ENCODE measurements at regions not wholly inside any gene's neighbourhood (a gene's known extent, or its start where the extent isn't known, plus 50 kb on each side); places are given as distances from the start of the nearest gene placed in this dataset.

GRCh38 chr13:76386321-76386720 lies 499.9 kb downstream of the KCTD12 start:
- H3K4me2 ChIP-seq (ENCODE audit: low read length): no peak overlapping the region
- H2AK5ac ChIP-seq (ENCODE audit: low read length): no peak overlapping the region
- H3K9ac ChIP-seq (ENCODE audit: low read length): no peak overlapping the region
- no peak for DNase-seq
- no peak overlapping the region for H2BK5ac ChIP-seq (ENCODE audit: low read depth, low read length, poor library complexity)
- peaks cover 7% of the 10 kb centered on the region for H3K79me1 ChIP-seq (ENCODE audit: low read length)
- H3K27ac ChIP-seq (ENCODE audit: low read depth, low read length): peak overlapping the region; percentile 27
- no peak overlapping the region for H4K12ac ChIP-seq (ENCODE audit: low read depth, low read length)
- H2BK12ac ChIP-seq (ENCODE audit: low read length): no peak overlapping the region
- no peak overlapping the region for H2AFZ ChIP-seq (ENCODE audit: insufficient read depth, low read length, poor library complexity)
- no peaks in the 10 kb centered on the region for H3K79me2 ChIP-seq (ENCODE audit: control insufficient read depth, insufficient read depth, low read length, poor library complexity)
- H3K4me3 ChIP-seq (ENCODE audit: low read depth, low read length): no peak overlapping the region
- H2BK120ac ChIP-seq (ENCODE audit: insufficient read depth, low read length, poor library complexity): peak overlapping the region; percentile 77
- H3K9me3 ChIP-seq (ENCODE audit: insufficient read depth, low read depth, low read length): no peaks in the 10 kb centered on the region
- no peak overlapping the region for H3K4ac ChIP-seq (ENCODE audit: low read depth, low read length)
- no peak overlapping the region for H3K23ac ChIP-seq (ENCODE audit: low read length)
- H3K27me3 ChIP-seq (ENCODE audit: insufficient read depth, low read length): no peaks in the 10 kb centered on the region
- H4K8ac ChIP-seq (ENCODE audit: low read depth, low read length): no peak overlapping the region
- no peak overlapping the region for H3K14ac ChIP-seq (ENCODE audit: low read length)
- H3K36me3 ChIP-seq (ENCODE audit: control insufficient read depth in 1 of 2, insufficient read depth in 2 of 2, low read length in 2 of 2): no peaks in the 10 kb centered on the region
- peaks cover 0 to 6% of the 10 kb centered on the region in 2 experiments for H3K4me1 ChIP-seq (ENCODE audit: control insufficient read depth in 1 of 2, insufficient read depth in 2 of 2, low read length in 2 of 2)
- peak overlapping the region; percentile 62 for H4K91ac ChIP-seq (ENCODE audit: low read depth, low read length)
- WGBS (ENCODE audit: extremely low coverage, insufficient coverage, insufficient read length): no CpG with 5 or more reads among the region's 3 CpGs
- no peak overlapping the region for H3K18ac ChIP-seq (ENCODE audit: low read length)

- H2BK5ac ChIP-seq (ENCODE audit: low read depth, low read length, poor library complexity): no peak overlapping the region
- no peak overlapping the region for H4K8ac ChIP-seq (ENCODE audit: low read depth, low read length)
- H2AFZ ChIP-seq (ENCODE audit: insufficient read depth, low read length, poor library complexity): no peak overlapping the region
- H3K9me3 ChIP-seq (ENCODE audit: insufficient read depth, low read depth, low read length): no peaks in the 10 kb centered on the region
- no peak overlapping the region for H3K4me2 ChIP-seq (ENCODE audit: low read length)
- H3K79me2 ChIP-seq (ENCODE audit: control insufficient read depth, insufficient read depth, low read length, poor library complexity): no peaks in the 10 kb centered on the region
- no peak overlapping the region for H3K4ac ChIP-seq (ENCODE audit: low read depth, low read length)
- no peak overlapping the region for H3K14ac ChIP-seq (ENCODE audit: low read length)
- H3K79me1 ChIP-seq (ENCODE audit: low read length): peaks cover 7% of the 10 kb centered on the region
- H3K18ac ChIP-seq (ENCODE audit: low read length): no peak overlapping the region
- no peak overlapping the region for H3K9ac ChIP-seq (ENCODE audit: low read length)
- H4K91ac ChIP-seq (ENCODE audit: low read depth, low read length): no peak overlapping the region
- H2BK120ac ChIP-seq (ENCODE audit: insufficient read depth, low read length, poor library complexity): no peak overlapping the region
- no peaks in the 10 kb centered on the region for H3K36me3 ChIP-seq (ENCODE audit: control insufficient read depth in 1 of 2, insufficient read depth in 2 of 2, low read length in 2 of 2)
- no peak overlapping the region for H4K12ac ChIP-seq (ENCODE audit: low read depth, low read length)
- WGBS (ENCODE audit: extremely low coverage, insufficient coverage, insufficient read length): no CpG with 5 or more reads among the region's 2 CpGs
- H3K23ac ChIP-seq (ENCODE audit: low read length): no peak overlapping the region
- no peak overlapping the region for H3K4me3 ChIP-seq (ENCODE audit: low read depth, low read length)
- H3K27me3 ChIP-seq (ENCODE audit: insufficient read depth, low read length): no peaks in the 10 kb centered on the region
- H2BK12ac ChIP-seq (ENCODE audit: low read length): no peak overlapping the region
- H3K4me1 ChIP-seq (ENCODE audit: control insufficient read depth in 1 of 2, insufficient read depth in 2 of 2, low read length in 2 of 2): peaks cover 0 to 6% of the 10 kb centered on the region in 2 experiments
- DNase-seq: no peak
- no peak overlapping the region for H3K27ac ChIP-seq (ENCODE audit: low read depth, low read length)
- H2AK5ac ChIP-seq (ENCODE audit: low read length): no peak overlapping the region
Measured at GRCh38 chr13:76385586-76385985, 500.6 kb downstream of the KCTD12 start.

GRCh38 chr13:76383676-76384461 lies 502.3 kb downstream of the KCTD12 start:
- Histone ChIP-seq H2BK12ac (ENCODE audit: low read length) (no peak overlapping the region), H3K36me3 (ENCODE audit: control insufficient read depth in 1 of 2, insufficient read depth in 2 of 2, low read length in 2 of 2) (no peaks in the 10 kb centered on the region), H3K4ac (ENCODE audit: low read depth, low read length) (no peak overlapping the region), H2BK5ac (ENCODE audit: low read depth, low read length, poor library complexity) (no peak overlapping the region), H4K91ac (ENCODE audit: low read depth, low read length) (no peak overlapping the region), H3K9me3 (ENCODE audit: insufficient read depth, low read depth, low read length) (no peaks in the 10 kb centered on the region), H3K14ac (ENCODE audit: low read length) (no peak overlapping the region), H3K18ac (ENCODE audit: low read length) (no peak overlapping the region), H3K4me1 (ENCODE audit: control insufficient read depth in 1 of 2, insufficient read depth in 2 of 2, low read length in 2 of 2) (peaks cover 0 to 6% of the 10 kb centered on the region in 2 experiments), H4K8ac (ENCODE audit: low read depth, low read length) (no peak overlapping the region), H3K79me2 (ENCODE audit: control insufficient read depth, insufficient read depth, low read length, poor library complexity) (no peaks in the 10 kb centered on the region), H2AK5ac (ENCODE audit: low read length) (no peak overlapping the region), H3K9ac (ENCODE audit: low read length) (no peak overlapping the region), H3K4me3 (ENCODE audit: low read depth, low read length) (no peak overlapping the region), H3K27ac (ENCODE audit: low read depth, low read length) (peak overlapping the region; percentile 86), H2BK120ac (ENCODE audit: insufficient read depth, low read length, poor library complexity) (no peak overlapping the region), H3K23ac (ENCODE audit: low read length) (no peak overlapping the region), H3K79me1 (ENCODE audit: low read length) (peaks cover 7% of the 10 kb centered on the region), H3K4me2 (ENCODE audit: low read length) (no peak overlapping the region), H4K12ac (ENCODE audit: low read depth, low read length) (no peak overlapping the region), H2AFZ (ENCODE audit: insufficient read depth, low read length, poor library complexity) (no peak overlapping the region), H3K27me3 (ENCODE audit: insufficient read depth, low read length) (no peaks in the 10 kb centered on the region)
- WGBS (ENCODE audit: extremely low coverage, insufficient coverage, insufficient read length): no CpG with 5 or more reads among the region's 2 CpGs
- peak in 1 of 2 donors; percentile 32 for DNase-seq

- peak overlapping the region; percentile 5 for H4K91ac ChIP-seq (ENCODE audit: low read depth, low read length)
- no peak overlapping the region for H3K18ac ChIP-seq (ENCODE audit: low read length)
- H2BK5ac ChIP-seq (ENCODE audit: low read depth, low read length, poor library complexity): no peak overlapping the region
- H3K9me3 ChIP-seq (ENCODE audit: insufficient read depth, low read depth, low read length): no peaks in the 10 kb centered on the region
- no peak overlapping the region for H3K9ac ChIP-seq (ENCODE audit: low read length)
- H2AK5ac ChIP-seq (ENCODE audit: low read length): no peak overlapping the region
- H3K4ac ChIP-seq (ENCODE audit: low read depth, low read length): no peak overlapping the region
- H4K12ac ChIP-seq (ENCODE audit: low read depth, low read length): no peak overlapping the region
- H2BK12ac ChIP-seq (ENCODE audit: low read length): no peak overlapping the region
- H3K79me2 ChIP-seq (ENCODE audit: control insufficient read depth, insufficient read depth, low read length, poor library complexity): no peaks in the 10 kb centered on the region
- H3K4me1 ChIP-seq (ENCODE audit: control insufficient read depth in 1 of 2, insufficient read depth in 2 of 2, low read length in 2 of 2): peaks cover 0 to 2% of the 10 kb centered on the region in 2 experiments
- no peaks in the 10 kb centered on the region for H3K79me1 ChIP-seq (ENCODE audit: low read length)
- H3K36me3 ChIP-seq (ENCODE audit: control insufficient read depth in 1 of 2, insufficient read depth in 2 of 2, low read length in 2 of 2): no peaks in the 10 kb centered on the region
- no CpG with 5 or more reads among the region's 1 CpG for WGBS (ENCODE audit: extremely low coverage, insufficient coverage, insufficient read length)
- no peaks in the 10 kb centered on the region for H3K27me3 ChIP-seq (ENCODE audit: insufficient read depth, low read length)
- no peak overlapping the region for H3K4me2 ChIP-seq (ENCODE audit: low read length)
- H3K4me3 ChIP-seq (ENCODE audit: low read depth, low read length): no peak overlapping the region
- H4K8ac ChIP-seq (ENCODE audit: low read depth, low read length): no peak overlapping the region
- H2AFZ ChIP-seq (ENCODE audit: insufficient read depth, low read length, poor library complexity): no peak overlapping the region
- DNase-seq: no peak
- H2BK120ac ChIP-seq (ENCODE audit: insufficient read depth, low read length, poor library complexity): no peak overlapping the region
- no peak overlapping the region for H3K14ac ChIP-seq (ENCODE audit: low read length)
- H3K23ac ChIP-seq (ENCODE audit: low read length): no peak overlapping the region
- no peak overlapping the region for H3K27ac ChIP-seq (ENCODE audit: low read depth, low read length)
Measured at GRCh38 chr13:76380446-76381065, 505.6 kb downstream of the KCTD12 start.

Data from trophoblast cell (in vitro differentiated cells and primary cell).